OCI-LY7 (cell line): ENCODE measurements at regions not wholly inside any gene's neighbourhood (a gene's known extent, or its start where the extent isn't known, plus 50 kb on each side); places are given as distances from the start of the nearest gene placed in this dataset.

Experiments used
- CTCF ChIP-seq: fragments of 200-600 bp; sonication (generic); conservative IDR thresholded peaks from 2 replicates; pipeline ENCODE4 v1.5.1; 2014; ENCODE audit warnings: mild to moderate bottlenecking, antibody characterized with exemption, low read length, moderate library complexity, mixed read lengths
- EZH2phosphoT487 ChIP-seq: fragments of 200-600 bp; sonication (generic); IDR thresholded peaks from 2 replicates; pipeline ENCODE4 v1.6.1; 2018; ENCODE audit warnings: low read depth, borderline replicate concordance, mild to moderate bottlenecking, mixed run types, antibody characterized with exemption, low read length, moderate library complexity, mixed read lengths

GRCh38 chr9:82558855-82559630 is 503.9 kb downstream of the RASEF start:
- TF ChIP-seq CTCF: no peak
- no peak for TF ChIP-seq EZH2phosphoT487
